HG02852 (cell line): ENCODE measurements at regions not wholly inside any gene's neighbourhood (a gene's known extent, or its start where the extent isn't known, plus 50 kb on each side); places are given as distances from the start of the nearest gene placed in this dataset.
"Not testable (repeated sequence)": the region's sequence is repeated elsewhere in the genome, so short reads cannot be mapped to it uniquely, and the experiment has no call there.

Experiments
- ATAC-seq: cut with Tn5 transposase; IDR thresholded peaks from one replicate; pipeline ENCODE4 v1.9.1; 2021; ENCODE audit warnings: mild to moderate bottlenecking, moderate library complexity; ENCODE audit not compliant: unreplicated experiment

GRCh38 chr7:39758234-39758970 is 135.0 kb downstream of the RALA start:
- no peak for ATAC-seq

GRCh38 chr7:39761449-39761848 is 138.1 kb downstream of the RALA start:
- no peak for ATAC-seq

- not testable (repeated sequence) for ATAC-seq
Measured at GRCh38 chr7:39762466-39762865, 139.1 kb downstream of the RALA start.

- ATAC-seq: not testable (repeated sequence)
Measured at GRCh38 chr7:39762881-39763280, 139.5 kb downstream of the RALA start.

GRCh38 chr7:39765833-39766232 is 142.5 kb downstream of the RALA start:
- not testable (repeated sequence) for ATAC-seq

- not testable (repeated sequence) for ATAC-seq
Measured at GRCh38 chr7:39768439-39768838, 145.1 kb downstream of the RALA start.

GRCh38 chr7:39774341-39774851 is 151.0 kb downstream of the RALA start:
- not testable (repeated sequence) for ATAC-seq

- ATAC-seq: not testable (repeated sequence)
Measured at GRCh38 chr7:39781557-39781956, 158.2 kb downstream of the RALA start.

GRCh38 chr7:39786440-39786839 is 163.1 kb downstream of the RALA start:
- ATAC-seq: not testable (repeated sequence)

- ATAC-seq: not testable (repeated sequence)
Measured at GRCh38 chr7:39791035-39791434, 159.0 kb upstream of the CDK13 start.

GRCh38 chr7:39791911-39792310 is 158.1 kb upstream of the CDK13 start:
- not testable (repeated sequence) for ATAC-seq

GRCh38 chr7:39793026-39793425 is 157.0 kb upstream of the CDK13 start:
- not testable (repeated sequence) for ATAC-seq

GRCh38 chr7:39793851-39794250 is 156.2 kb upstream of the CDK13 start:
- not testable (repeated sequence) for ATAC-seq

GRCh38 chr7:39796947-39797346 is 153.1 kb upstream of the CDK13 start:
- not testable (repeated sequence) for ATAC-seq

GRCh38 chr7:39798077-39798476 is 152.0 kb upstream of the CDK13 start:
- ATAC-seq: not testable (repeated sequence)

- ATAC-seq: no peak
Measured at GRCh38 chr7:39808796-39809481, 141.1 kb upstream of the CDK13 start.

GRCh38 chr7:39810204-39810642 is 139.8 kb upstream of the CDK13 start:
- no peak for ATAC-seq

GRCh38 chr7:39810710-39811109 is 139.3 kb upstream of the CDK13 start:
- no peak for ATAC-seq

GRCh38 chr7:39811161-39811614 is 138.9 kb upstream of the CDK13 start:
- ATAC-seq: no peak

GRCh38 chr7:39816462-39817060 is 133.5 kb upstream of the CDK13 start:
- no peak for ATAC-seq

GRCh38 chr7:39819514-39819913 is 130.5 kb upstream of the CDK13 start:
- ATAC-seq: no peak
